Spleen (tissue), 7 donors: ENCODE measurements at regions not wholly inside any gene's neighbourhood (a gene's known extent, or its start where the extent isn't known, plus 50 kb on each side); places are given as distances from the start of the nearest gene placed in this dataset.

Source experiments
- POLR2A ChIP-seq, 3 donors: fragments of 450-650 bp; IDR thresholded peaks; one replicate each; pipeline ENCODE4 v1.5.1; 2017; ENCODE audit warnings: antibody characterized with exemption in 3 of 3, mild to moderate bottlenecking in 1 of 3
- POLR2AphosphoS5 ChIP-seq, 3 donors: sonication (generic); formaldehyde crosslinking; IDR thresholded peaks; one replicate each; pipeline ENCODE4 v1.5.1; 2017; ENCODE audit warnings: antibody characterized with exemption in 3 of 3
- TF ChIP-seq, protein P1 (sequence below), 11 experiments: fragments of 200-600 bp in 7 of 11; fragments of 450-650 bp in 4 of 11; sonication (generic) in 4 of 11; IDR thresholded peaks in 8 of 11; conservative IDR thresholded peaks in 3 of 11; 1 replicate in 7 of 11; 2 replicates in 4 of 11; pipeline versions ENCODE4 v1.4.0 to v1.8.0; 2016 to 2021; ENCODE audit warnings: antibody characterized with exemption in 11 of 11, inconsistent platforms in 4 of 11, mild to moderate bottlenecking in 1 of 11
- donor health status: DM: no; HTN: no; CAD: no; lungs with moderate emphysema.
- donor health status: DM: no; HTN: no; CAD: no.
- donor health status: DM: no; HTN: no; CAD: no.

GRCh38 chr1:232865102-232865931 is 60.1 kb downstream of the MAP10 start:
- TF ChIP-seq, protein P1, sequence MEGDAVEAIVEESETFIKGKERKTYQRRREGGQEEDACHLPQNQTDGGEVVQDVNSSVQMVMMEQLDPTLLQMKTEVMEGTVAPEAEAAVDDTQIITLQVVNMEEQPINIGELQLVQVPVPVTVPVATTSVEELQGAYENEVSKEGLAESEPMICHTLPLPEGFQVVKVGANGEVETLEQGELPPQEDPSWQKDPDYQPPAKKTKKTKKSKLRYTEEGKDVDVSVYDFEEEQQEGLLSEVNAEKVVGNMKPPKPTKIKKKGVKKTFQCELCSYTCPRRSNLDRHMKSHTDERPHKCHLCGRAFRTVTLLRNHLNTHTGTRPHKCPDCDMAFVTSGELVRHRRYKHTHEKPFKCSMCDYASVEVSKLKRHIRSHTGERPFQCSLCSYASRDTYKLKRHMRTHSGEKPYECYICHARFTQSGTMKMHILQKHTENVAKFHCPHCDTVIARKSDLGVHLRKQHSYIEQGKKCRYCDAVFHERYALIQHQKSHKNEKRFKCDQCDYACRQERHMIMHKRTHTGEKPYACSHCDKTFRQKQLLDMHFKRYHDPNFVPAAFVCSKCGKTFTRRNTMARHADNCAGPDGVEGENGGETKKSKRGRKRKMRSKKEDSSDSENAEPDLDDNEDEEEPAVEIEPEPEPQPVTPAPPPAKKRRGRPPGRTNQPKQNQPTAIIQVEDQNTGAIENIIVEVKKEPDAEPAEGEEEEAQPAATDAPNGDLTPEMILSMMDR (IDR thresholded peaks at IDR 0.05 in 8 of 11, conservative IDR thresholded peaks at IDR 0.05 in 3 of 11) = no peak
- TF ChIP-seq POLR2AphosphoS5 (IDR thresholded peaks at IDR 0.05) = no peak
- no peak for TF ChIP-seq POLR2A (IDR thresholded peaks at IDR 0.05)
